Right cardiac atrium (tissue), 5 donors: ENCODE measurements at regions not wholly inside any gene's neighbourhood (a gene's known extent, or its start where the extent isn't known, plus 50 kb on each side); places are given as distances from the start of the nearest gene placed in this dataset.
A peak's percentile ranks its signal among the peaks of the same experiment; 100 is the strongest.

ENCODE experiments used
- ATAC-seq, 2 donors: fragments of 200-7000 bp; cut with Tn5 transposase; one replicate each; pipeline versions ENCODE4 v1.8.0 to v1.9.1; 2020; ENCODE audit warnings: moderate library complexity in 2 of 2, mild to moderate bottlenecking in 1 of 2
- DNase-seq, 3 donors: peaks; one replicate each; pipeline ENCODE4 v3.0.0-alpha.2; 2020
- H3K27ac ChIP-seq: one replicate; pipeline ENCODE4 v1.5.1; 2013; ENCODE audit warnings: mild to moderate bottlenecking, low read length, control low read depth, moderate library complexity
- H3K27me3 ChIP-seq: one replicate; pipeline ENCODE4 v1.6.1; 2013; ENCODE audit not compliant: control insufficient read depth, insufficient read depth
- H3K4me1 ChIP-seq: one replicate; pipeline ENCODE4 v1.6.1; 2013; ENCODE audit warnings: low read length; ENCODE audit not compliant: control insufficient read depth, insufficient read depth
- H3K4me3 ChIP-seq: one replicate; pipeline ENCODE4 v1.5.1; 2013; ENCODE audit warnings: low read length, control low read depth
- H3K9me3 ChIP-seq: one replicate; pipeline ENCODE4 v1.6.1; 2013; ENCODE audit warnings: low read length; ENCODE audit not compliant: control insufficient read depth
- WGBS: extraction: QIAGEN DNeasy Blood & Tissue Kit; methylation state at CpG from one replicate; pipeline ENCODE4 v1.1.7; 2013; 5-methylcytosine and 5-hydroxymethylcytosine counted together
- intact Hi-C, 4 donors: fragments of 100-400 bp; cut with DNase I; formaldehyde crosslinking; loops; one replicate each; pipeline versions ENCODE4 v1.11.0 to v1.14.0; 2022 to 2023
- donor health status: healthy with polysubstance abuse.
- donor health status: DM: no; HTN: yes; CAD: no.
- donor health status: DM: no; HTN: no; CAD: no.
- donor health status: DM: no; HTN: yes; CAD: no; lungs with severe emphysema.
- donor health status: DM: yes; HTN: yes; CAD: no.

- Histone ChIP-seq H3K9me3 (no peaks in the 10 kb centered on the region), H3K4me1 (no peaks in the 10 kb centered on the region), H3K4me3 (no peak overlapping the region), H3K27ac (no peak overlapping the region), H3K27me3 (no peaks in the 10 kb centered on the region)
- 87% methylated on average over 6 of the region's 6 CpGs for WGBS
- intact Hi-C loops, result no loop called here
- no peak for DNase-seq
- no peak for ATAC-seq
Measured at GRCh38 chr6:103983860-103984259, 875.9 kb downstream of the HACE1 start.

DNA sequence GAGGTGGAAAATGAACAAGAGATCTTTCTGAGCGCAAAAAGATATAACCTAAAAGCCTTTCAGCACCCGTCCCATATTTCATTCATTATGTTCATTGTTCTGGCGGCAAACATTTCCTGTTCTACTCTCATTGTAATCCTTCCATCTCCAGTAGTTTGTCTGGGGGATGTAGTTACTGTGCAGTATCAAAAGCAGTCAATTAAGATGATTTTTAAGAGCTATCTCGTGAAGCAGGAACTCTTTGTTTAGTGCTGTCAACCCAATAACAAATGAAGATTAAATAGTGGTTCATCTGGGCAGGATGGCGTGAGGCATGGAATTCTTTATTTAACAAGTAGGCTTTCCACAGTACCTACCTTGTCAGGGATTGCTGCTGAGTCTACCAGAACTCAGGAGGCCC, 876.7 kb downstream of the HACE1 start:
- ATAC-seq, result no peak
- Histone ChIP-seq H3K4me3 (no peak overlapping the region), H3K9me3 (no peaks in the 10 kb centered on the region), H3K4me1 (no peaks in the 10 kb centered on the region), H3K27ac (no peak overlapping the region), H3K27me3 (no peaks in the 10 kb centered on the region)
- WGBS, result 29% methylated on average over 5 of the region's 5 CpGs
- intact Hi-C loops, result no loop called here
- no peak for DNase-seq

DNA sequence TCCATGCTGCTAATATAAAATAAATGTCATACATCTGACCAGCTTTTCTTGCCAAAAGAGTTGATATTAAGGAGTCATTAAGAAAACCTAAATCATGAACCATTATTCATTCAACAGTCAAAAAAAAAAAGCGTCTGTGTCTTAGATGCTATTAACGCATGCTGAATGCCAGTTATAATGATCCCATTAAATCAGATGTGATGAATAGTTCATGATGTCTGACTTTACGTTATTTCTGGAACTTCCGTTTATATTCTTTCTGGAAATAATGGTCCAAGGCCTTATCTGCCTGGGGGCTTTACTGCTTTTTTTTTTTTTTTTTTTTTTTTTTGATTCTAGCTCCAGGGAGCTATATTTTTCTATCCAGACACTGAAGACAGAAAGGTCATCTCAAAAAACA, 877.1 kb downstream of the HACE1 start:
- WGBS, result 51% methylated on average over 4 of the region's 4 CpGs
- Histone ChIP-seq H3K27me3 (no peaks in the 10 kb centered on the region), H3K9me3 (no peaks in the 10 kb centered on the region), H3K4me3 (no peak overlapping the region), H3K27ac (no peak overlapping the region), H3K4me1 (no peaks in the 10 kb centered on the region)
- DNase-seq, result no peak
- intact Hi-C loops, result no loop called here
- no peak for ATAC-seq

DNA sequence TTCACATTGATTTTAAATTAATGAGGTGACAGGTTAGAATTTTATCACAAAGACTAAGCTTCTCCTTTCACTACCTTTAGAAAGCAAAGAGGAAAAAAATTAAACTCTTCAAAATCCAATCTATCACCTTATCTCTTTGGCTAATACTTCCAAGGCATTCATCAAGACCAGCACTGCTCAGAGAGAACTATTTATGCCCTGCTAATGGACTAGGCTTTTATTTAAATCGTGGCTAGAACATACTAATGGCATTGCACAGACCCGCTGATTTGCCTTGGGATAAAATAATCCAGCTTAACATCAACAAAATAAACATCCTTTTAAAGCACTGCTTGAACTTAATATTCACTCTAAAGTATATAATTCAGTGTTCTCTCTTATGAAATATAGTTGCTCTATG, 880.4 kb downstream of the HACE1 start:
- Histone ChIP-seq H3K27ac (no peak overlapping the region), H3K27me3 (no peaks in the 10 kb centered on the region), H3K4me1 (no peaks in the 10 kb centered on the region), H3K9me3 (no peaks in the 10 kb centered on the region), H3K4me3 (no peak overlapping the region)
- intact Hi-C loops, result no loop called here
- DNase-seq, result no peak
- ATAC-seq, result no peak
- 55% methylated on average over 2 of the region's 2 CpGs for WGBS

- intact Hi-C loops, result no loop called here
- H3K4me1 ChIP-seq, result no peaks in the 10 kb centered on the region
- H3K4me3 ChIP-seq, result no peak overlapping the region
- H3K27ac ChIP-seq, result no peak overlapping the region
- H3K9me3 ChIP-seq, result no peaks in the 10 kb centered on the region
- H3K27me3 ChIP-seq, result no peaks in the 10 kb centered on the region
- no peak for DNase-seq
- no peak for ATAC-seq
Measured at GRCh38 chr6:103937389-103937788, 922.3 kb downstream of the HACE1 start.

DNA sequence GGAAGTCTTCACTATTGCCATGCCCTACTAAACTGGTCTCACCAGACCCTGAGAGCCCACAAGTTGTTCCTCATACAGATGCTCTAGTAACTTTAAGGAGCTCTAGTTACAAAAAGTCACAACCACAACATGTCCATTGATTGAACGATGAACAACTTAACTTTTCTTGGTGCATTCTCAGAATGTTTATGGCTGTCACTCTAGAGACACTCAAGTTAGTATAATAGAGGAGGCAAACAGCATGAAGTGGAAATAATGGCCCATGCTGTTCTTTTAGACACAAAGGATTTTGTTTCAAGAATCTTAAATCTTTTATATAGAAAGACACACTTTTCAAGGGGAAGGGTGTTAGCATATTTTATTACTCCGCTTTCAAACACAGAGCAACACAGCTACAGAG, 934.4 kb downstream of the HACE1 start:
- ATAC-seq, result no peak
- Histone ChIP-seq H3K4me3 (no peak overlapping the region), H3K9me3 (no peaks in the 10 kb centered on the region), H3K4me1 (no peaks in the 10 kb centered on the region), H3K27me3 (no peaks in the 10 kb centered on the region), H3K27ac (no peak overlapping the region)
- DNase-seq, result no peak
- intact Hi-C loops, result no loop called here
- 78% methylated on average over 2 of the region's 2 CpGs for WGBS

DNA sequence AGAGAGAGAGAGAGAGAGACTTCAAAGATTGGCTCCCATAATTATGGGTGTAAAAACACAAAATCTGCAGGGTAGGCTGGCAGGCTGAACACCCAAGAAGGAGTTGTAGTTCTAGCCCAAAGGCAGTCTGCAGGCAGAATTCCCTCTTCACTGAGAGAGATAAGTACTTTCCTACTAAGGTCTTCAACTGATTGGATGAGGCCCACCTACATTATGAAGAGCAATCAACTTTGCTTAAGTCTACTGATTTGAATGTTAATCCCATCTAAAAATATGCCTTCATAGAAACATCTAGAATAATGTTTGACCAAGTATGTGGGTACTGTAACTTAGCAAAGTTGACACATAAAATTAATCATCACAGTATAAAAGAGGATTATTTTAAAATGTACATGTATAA, 949.7 kb downstream of the HACE1 start:
- DNase-seq (no peak), ATAC-seq (no peak)
- Histone ChIP-seq H3K27me3 (no peaks in the 10 kb centered on the region), H3K4me1 (no peaks in the 10 kb centered on the region), H3K9me3 (no peaks in the 10 kb centered on the region), H3K27ac (no peak overlapping the region), H3K4me3 (no peak overlapping the region)
- intact Hi-C loops, result no loop called here

- ATAC-seq (no peak), DNase-seq (no peak)
- intact Hi-C loops, result no loop called here
- Histone ChIP-seq H3K27ac (no peak overlapping the region), H3K9me3 (no peaks in the 10 kb centered on the region), H3K4me1 (no peaks in the 10 kb centered on the region), H3K4me3 (no peak overlapping the region), H3K27me3 (no peaks in the 10 kb centered on the region)
- WGBS, result 83% methylated on average over 3 of the region's 3 CpGs
Measured at GRCh38 chr6:103908898-103909297, 950.8 kb downstream of the HACE1 start.

DNA sequence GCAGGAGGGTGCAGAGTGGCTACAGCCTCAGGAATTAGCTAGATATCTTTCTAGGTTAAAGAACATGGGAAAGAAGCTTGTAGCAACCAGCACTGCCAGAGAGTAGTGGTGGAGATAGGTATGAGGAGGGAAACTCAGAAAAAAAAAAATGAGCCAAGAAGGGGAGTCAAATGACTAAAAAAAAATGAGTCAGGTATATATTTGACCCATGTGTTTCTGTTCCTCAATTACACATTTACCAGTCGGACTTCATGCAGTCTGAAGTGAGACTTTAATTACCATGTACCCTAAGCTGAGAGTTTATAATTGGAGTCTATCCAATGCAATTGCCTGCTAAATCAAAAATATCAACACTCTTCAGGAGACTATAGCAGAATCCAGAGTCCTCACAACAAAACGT, 964.6 kb downstream of the HACE1 start:
- no peak for ATAC-seq
- H3K4me3 ChIP-seq, result no peak overlapping the region
- intact Hi-C loops, result no loop called here
- no peaks in the 10 kb centered on the region for H3K9me3 ChIP-seq
- H3K4me1 ChIP-seq, result no peaks in the 10 kb centered on the region
- DNase-seq, result no peak
- H3K27ac ChIP-seq, result no peak overlapping the region
- no peaks in the 10 kb centered on the region for H3K27me3 ChIP-seq
- 83% methylated on average over 2 of the region's 2 CpGs for WGBS

DNA sequence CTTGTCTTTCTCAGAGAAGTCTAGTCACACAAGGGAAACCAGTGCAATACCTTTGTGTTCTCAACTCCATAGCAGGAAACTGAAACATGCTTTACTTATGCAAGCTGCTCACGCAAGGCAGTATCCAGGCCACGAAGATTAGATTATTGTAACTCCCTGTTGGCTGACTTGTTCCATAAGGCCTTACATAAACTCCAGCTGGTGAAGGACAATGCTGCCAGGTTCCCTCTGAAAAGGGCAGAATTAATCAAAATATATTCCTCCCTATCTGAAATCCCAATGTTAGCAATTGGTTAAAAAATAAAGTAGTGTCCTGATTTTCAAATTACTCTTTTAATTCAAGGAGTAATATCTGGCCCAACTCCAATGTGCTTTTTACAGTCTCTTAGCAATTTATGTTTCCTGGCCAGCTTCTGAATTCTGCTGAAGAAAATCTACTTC, 966.6 kb downstream of the HACE1 start:
- WGBS, result 28% methylated on average over 2 of the region's 2 CpGs
- Histone ChIP-seq H3K27ac (no peak overlapping the region), H3K27me3 (no peaks in the 10 kb centered on the region), H3K4me1 (no peaks in the 10 kb centered on the region), H3K4me3 (no peak overlapping the region), H3K9me3 (no peaks in the 10 kb centered on the region)
- intact Hi-C loops, result no loop called here
- ATAC-seq (peak; percentile 83 to 93), DNase-seq (peak in 2 of 3 donors; percentile 24 to 54)

- 88% methylated on average over 1 of the region's 1 CpG for WGBS
- no peak overlapping the region for H3K4me3 ChIP-seq
- H3K9me3 ChIP-seq, result no peaks in the 10 kb centered on the region
- no peak overlapping the region for H3K27ac ChIP-seq
- ATAC-seq (no peak), DNase-seq (no peak)
- H3K27me3 ChIP-seq, result no peaks in the 10 kb centered on the region
- no peaks in the 10 kb centered on the region for H3K4me1 ChIP-seq
- intact Hi-C loops, result no loop called here
Measured at GRCh38 chr6:103886951-103887350, 972.8 kb downstream of the HACE1 start.

DNA sequence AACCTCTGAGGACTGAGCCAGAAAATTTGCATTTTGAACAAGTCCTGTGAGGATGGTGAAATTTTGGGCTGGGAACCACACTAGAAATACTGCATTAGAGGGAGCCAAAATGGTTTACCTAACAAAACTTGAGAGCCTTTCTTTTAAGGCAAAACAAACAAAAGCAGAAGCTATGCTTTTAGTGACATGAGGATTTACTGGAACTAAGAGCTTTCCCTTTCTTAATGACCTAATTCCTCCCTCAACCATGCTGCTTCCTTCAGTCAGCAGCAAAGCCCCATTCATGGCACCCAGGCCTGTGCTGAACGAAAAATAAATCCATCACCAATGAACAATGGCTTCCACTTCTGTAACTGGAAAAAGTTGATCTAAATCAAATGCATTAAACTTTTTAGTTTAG, 974.3 kb downstream of the HACE1 start:
- 61% methylated on average over 1 of the region's 1 CpG for WGBS
- Histone ChIP-seq H3K4me1 (no peaks in the 10 kb centered on the region), H3K4me3 (no peak overlapping the region), H3K27ac (no peak overlapping the region), H3K27me3 (no peaks in the 10 kb centered on the region), H3K9me3 (no peaks in the 10 kb centered on the region)
- intact Hi-C loops, result no loop called here
- ATAC-seq (no peak), DNase-seq (no peak)
